ENCODE measurements at regions not wholly inside any gene's neighbourhood (a gene's known extent, or its start where the extent isn't known, plus 50 kb on each side); places are given as distances from the start of the nearest gene placed in this dataset.

GRCh38 chr14:104504172-104504735 is 75.3 kb upstream of the C14orf180 start:
- DNase-seq = no peak

- no peak for DNase-seq
Measured at GRCh38 chr14:104505085-104506074, 74.2 kb upstream of the C14orf180 start.

DNA sequence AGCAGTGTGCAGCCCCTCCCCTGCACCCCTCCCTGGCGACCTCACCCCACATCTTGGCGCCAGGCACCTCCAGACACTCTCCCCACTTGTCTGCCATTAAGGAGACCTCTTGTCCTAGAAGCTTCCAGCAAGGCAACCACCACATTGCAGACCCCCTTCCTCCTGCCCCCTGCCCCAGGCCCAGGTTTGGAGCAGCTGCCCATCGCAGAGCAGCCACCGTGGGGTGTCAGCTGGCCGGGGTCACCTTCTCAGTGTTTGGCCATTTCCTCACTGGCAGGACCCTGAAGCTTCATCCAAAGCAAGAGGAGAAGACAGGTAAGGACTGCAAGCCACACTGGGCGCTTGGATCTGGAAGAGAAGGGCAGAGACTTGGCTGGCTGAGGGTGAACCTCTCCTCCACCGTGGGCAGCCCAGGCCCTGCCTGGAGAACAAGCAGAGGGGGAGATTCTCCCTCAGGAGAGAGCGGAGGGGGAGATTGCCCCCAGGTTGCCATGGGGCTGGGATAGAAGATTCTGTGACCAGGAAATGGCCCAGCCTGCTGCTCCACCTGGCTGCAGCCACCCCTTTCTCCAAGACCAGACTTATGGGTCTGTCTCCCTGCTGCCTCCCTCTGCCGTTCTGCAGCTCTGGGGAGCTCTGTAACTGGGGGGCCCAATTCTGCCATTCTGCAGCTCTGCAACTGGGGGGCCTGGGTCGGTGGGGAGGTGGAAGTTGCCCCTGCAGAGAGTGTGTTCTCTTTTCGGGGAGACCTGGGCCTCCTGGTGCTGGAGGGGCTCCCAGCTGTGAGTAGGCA is 72.9 kb upstream of the C14orf180 start:
- no peak for DNase-seq

GRCh38 chr14:104507443-104507842 is 72.1 kb upstream of the C14orf180 start:
- no peak for DNase-seq

GRCh38 chr14:104509673-104510072 is 69.9 kb upstream of the C14orf180 start:
- DNase-seq = no peak

DNA sequence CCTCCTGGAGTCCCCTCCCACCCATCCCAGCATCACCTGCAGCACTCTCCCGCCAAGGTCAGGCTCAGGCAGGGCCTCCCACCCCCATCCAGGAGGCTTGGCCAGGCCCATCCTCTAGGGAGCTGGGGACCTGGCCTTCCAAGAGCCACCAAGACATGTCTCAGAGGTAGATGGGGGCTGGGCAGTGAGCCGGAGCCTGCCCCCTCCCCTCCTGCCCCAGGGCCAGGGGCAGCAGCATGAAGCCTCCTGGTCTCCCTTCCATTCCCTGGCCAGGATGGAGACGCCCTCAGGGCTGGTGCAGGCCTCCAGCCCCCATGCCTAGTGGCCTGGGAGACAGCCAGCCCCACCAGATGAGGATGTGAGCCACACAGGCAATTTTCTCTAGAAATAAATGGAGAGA is 69.3 kb upstream of the C14orf180 start:
- no peak for DNase-seq

DNA sequence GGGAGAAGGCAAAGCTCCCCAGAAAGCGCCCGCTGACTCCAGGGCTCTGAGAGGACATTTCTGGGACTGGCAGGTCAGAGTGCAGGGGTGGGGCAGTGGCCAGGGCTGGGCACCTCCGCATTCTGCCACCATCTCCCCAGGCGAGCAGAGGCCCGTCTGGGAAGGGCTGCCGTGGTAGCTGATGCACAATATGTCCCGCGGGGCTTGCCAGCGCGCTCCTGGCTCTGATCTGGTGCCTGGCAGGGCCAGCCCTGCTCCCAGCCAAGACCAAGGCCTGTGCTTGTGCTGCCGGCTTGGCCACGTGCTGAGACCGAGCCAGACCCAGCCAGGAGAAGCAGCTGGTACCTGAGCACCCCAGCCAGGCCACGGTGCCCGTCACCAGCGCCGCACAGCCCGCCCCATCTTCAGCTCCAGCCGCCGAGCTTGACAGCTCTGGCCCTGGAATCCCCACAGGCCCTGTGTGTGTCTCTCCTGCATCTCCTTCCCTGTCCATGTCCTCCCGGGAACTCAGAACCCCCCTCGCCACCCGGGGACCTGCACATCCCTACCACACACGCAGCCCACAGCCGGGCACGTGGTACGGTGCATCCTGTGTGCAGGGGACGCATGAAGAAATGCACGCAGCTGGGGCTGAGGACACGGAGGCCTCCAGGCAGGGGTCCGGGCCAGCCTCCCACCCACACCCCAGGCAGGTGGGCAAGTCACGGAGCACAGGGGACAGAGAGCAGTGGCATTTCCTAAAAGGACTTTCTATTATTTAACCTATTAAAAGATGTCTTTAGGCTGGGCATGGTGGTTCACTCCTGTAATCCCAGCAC is 68.6 kb upstream of the C14orf180 start:
- DNase-seq = no peak

GRCh38 chr14:104512061-104512460 is 67.5 kb upstream of the C14orf180 start:
- no peak for DNase-seq

DNA sequence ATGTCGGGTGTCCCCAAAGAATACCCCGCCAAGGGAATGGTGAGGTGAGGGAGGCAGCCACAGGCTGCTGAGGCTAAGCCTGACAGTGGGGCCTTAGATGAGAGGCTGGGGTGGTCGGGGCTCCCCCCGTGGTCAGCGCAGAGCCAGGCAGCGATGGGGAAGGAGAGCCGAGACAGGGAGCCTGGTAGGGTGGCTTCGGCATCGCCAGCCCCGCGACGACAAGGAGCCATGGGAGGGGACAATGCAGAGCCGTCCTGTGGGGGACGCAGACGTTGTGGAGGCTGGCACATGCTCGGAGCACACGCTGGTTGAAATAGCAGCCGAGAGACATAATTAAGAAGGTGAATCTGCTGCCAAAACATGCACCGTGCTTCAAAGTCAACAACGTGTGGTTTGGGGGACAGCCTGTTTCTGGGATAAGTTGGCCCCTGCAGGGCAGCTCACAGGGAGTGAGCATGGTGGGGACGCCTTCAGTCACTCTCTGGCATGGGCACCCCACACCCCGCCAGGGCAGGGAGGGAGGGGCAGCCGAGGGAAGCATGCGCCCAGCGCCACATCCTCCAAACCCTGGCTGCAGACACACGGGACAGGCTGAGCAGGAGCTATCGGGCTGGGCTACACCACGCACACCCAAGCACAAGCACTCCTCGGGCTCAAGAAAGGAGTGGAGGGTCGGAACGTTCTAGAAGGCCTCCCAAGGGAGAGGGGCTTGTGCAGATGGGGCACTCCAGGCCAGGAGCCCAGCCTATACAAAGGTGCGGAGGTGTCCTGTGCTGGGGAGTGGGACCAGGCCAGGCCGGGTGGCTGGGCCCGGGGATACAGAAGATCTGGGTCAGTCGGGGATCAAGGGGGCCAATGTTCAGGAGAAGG is 66.6 kb upstream of the C14orf180 start:
- DNase-seq = no peak

- DNase-seq = no peak
Measured at GRCh38 chr14:104513641-104514046, 65.9 kb upstream of the C14orf180 start.

DNA sequence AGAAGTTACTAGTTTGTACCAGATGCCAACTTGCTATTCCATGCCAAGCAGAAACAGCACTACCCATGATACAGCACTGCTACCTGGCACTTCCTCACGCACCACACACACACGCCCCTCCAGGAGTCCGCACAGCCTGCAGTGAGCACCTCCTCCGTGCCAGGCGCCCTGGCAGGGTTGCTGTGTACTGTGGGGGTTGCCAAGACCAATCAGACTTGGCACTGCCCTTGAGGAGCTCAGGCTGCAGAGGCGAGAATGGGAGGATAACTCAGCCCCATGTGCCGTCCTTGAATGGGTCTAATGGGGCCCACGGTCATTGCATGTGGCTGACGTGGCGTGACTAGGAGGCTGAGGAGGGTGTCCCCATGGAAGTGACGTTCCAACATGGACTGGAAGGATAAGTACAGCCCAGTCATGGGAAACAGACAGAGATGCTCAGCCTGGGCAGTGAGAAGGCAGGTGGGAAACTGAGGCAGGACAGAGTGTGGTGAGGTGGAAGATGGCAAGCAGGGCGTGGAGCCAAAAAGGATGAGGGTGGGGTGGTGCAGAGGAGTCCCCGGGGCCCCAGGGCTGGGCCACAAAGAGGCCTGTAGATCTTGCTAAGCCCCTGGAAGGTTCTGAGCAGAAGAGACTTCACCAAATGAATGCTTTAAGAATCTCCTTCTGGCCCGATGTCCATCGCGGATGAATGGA is 65.3 kb upstream of the C14orf180 start:
- no peak for DNase-seq

GRCh38 chr14:104515059-104515810 is 64.3 kb upstream of the C14orf180 start:
- no peak for DNase-seq

- DNase-seq = no peak
Measured at GRCh38 chr14:104515811-104516780, 63.5 kb upstream of the C14orf180 start.

DNA sequence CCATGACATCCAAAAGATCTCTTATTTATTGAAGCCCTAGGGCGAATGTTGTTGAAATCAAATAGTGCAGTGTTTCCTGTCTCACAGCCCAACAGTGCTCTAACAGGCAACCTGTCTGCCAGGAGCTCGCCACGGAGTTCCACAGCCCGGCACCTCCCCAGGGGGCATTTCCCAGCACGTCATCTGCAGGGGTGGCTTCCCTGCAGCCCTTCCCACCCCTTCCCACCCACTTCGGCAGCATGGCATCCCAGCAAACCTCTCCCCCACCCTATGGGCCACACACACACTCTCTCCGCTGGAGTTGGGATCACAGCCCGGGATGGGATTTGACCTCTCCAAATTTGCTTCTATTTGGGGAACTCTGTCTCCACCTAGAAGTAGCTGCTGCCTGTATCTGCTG is 62.7 kb upstream of the C14orf180 start:
- DNase-seq = no peak

GRCh38 chr14:104517426-104517825 is 62.1 kb upstream of the C14orf180 start:
- no peak for DNase-seq

DNA sequence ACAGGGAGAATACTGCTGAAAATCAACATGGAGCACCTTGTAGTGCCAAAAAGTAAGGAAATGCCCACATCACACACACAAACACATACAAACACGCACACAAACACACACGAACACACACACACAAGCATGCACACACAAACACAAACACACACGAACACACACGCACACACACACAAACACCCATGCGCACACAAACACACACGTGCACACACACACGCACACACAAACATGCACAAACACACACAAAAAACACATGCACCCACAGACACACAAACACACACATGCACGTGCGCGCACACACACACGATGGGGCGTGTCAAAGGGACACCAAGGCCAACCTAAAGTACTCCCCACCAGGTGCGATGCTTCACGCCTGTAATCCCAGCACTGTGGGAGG is 61.7 kb upstream of the C14orf180 start:
- DNase-seq = no peak

GRCh38 chr14:104518659-104519350 is 60.8 kb upstream of the C14orf180 start:
- no peak for DNase-seq

- no peak for DNase-seq
Measured at GRCh38 chr14:104519721-104520120, 59.8 kb upstream of the C14orf180 start.
